HCT116 (cell line): ENCODE measurements at regions not wholly inside any gene's neighbourhood (a gene's known extent, or its start where the extent isn't known, plus 50 kb on each side); places are given as distances from the start of the nearest gene placed in this dataset.

Source experiments
- ATAC-seq: fragments of 200-7000 bp; cut with Tn5 transposase; 2 replicates; pipeline ENCODE4 v1.9.1; 2020; ENCODE audit warnings: mild to moderate bottlenecking, moderate library complexity
- BruUV-seq: library from RNA; stranded (reverse); fragments of 400-500 nt; replicated peaks from 2 replicates; lab custom pipeline; 2021; lab: Mats Ljungman, UMichigan
- CTCF ChIA-PET: fragments of 300-600 bp; sonication (Branson Sonifier 250); formaldehyde crosslinking; loops from one replicate; lab custom pipeline; 2021; ENCODE audit warnings: antibody characterized with exemption; lab: Charles Lee
- POLR2A ChIA-PET: fragments of 300-600, 350-600 bp; sonication (Branson Sonifier 250); formaldehyde crosslinking; loops from one replicate; lab custom pipeline; 2021; ENCODE audit warnings: antibody characterized with exemption; lab: Charles Lee
- RAD21 ChIA-PET, 2 experiments: fragments of 300-600 bp; sonication (Branson Sonifier 250); formaldehyde crosslinking; loops; one replicate each; lab custom pipeline; 2023; ENCODE audit warnings: low total read pairs in 2 of 2; ENCODE audit not compliant: uncharacterized antibody in 2 of 2, unreplicated experiment in 2 of 2, low non-redundant PET in 1 of 2; lab: Charles Lee
- DNase-seq: peaks from one replicate; pipeline ENCODE4 v3.0.0-alpha.2; 2010; ENCODE audit warnings: low read depth, low spot score
- H2AFZ ChIP-seq: fragments of 200-600 bp; shearing (Covaris generic), sonication (generic); 2 replicates; pipeline ENCODE4 v1.6.1; 2017; ENCODE audit warnings: low read depth, mixed run types, mixed read lengths, antibody characterized with exemption, low read length; ENCODE audit not compliant: poor library complexity, severe bottlenecking
- H3K27ac ChIP-seq: 2 replicates; pipeline ENCODE4 v1.5.1; 2012; ENCODE audit warnings: low read depth, low read length
- H3K27me3 ChIP-seq: fragments of 200-600 bp; sonication (generic); 2 replicates; pipeline ENCODE4 v1.6.1; 2016; ENCODE audit warnings: mixed run types, low read length, mixed read lengths; ENCODE audit not compliant: insufficient read depth
- H3K36me3 ChIP-seq, 2 experiments: fragments of 200-500 bp in 1 of 2; fragments of 200-600 bp in 1 of 2; sonication (Bioruptor generic) in 1 of 2; sonication (generic) in 1 of 2; 2 replicates each; pipeline versions ENCODE4 v1.5.1 to v1.6.1; 2014 to 2016; ENCODE audit warnings: low read length in 2 of 2, inconsistent platforms in 1 of 2, mixed read lengths in 1 of 2, mixed run types in 1 of 2; ENCODE audit not compliant: insufficient read depth in 2 of 2, control insufficient read depth in 1 of 2
- H3K4me1 ChIP-seq, 2 experiments: fragments of 200-600 bp in 1 of 2; sonication (generic) in 1 of 2; 2 replicates each; pipeline versions ENCODE4 v1.5.1 to v1.6.1; 2012 to 2017; ENCODE audit warnings: low read length in 2 of 2, inconsistent platforms in 1 of 2, mild to moderate bottlenecking in 1 of 2, mixed read lengths in 1 of 2, mixed run types in 1 of 2, moderate library complexity in 1 of 2; ENCODE audit not compliant: insufficient read depth in 2 of 2, control insufficient read depth in 1 of 2
- H3K4me2 ChIP-seq: fragments of 200-600 bp; sonication (generic); 2 replicates; pipeline ENCODE4 v1.6.1; 2017; ENCODE audit warnings: mixed run types, low read length, mixed read lengths
- H3K4me3 ChIP-seq, 2 experiments: fragments of 200-600 bp in 1 of 2; sonication (generic) in 1 of 2; replicated peaks in 1 of 2; 2 replicates each; pipeline ENCODE4 v1.5.1; 2011 to 2016; ENCODE audit warnings: low read length in 2 of 2, control low read depth in 1 of 2, low read depth in 1 of 2, mild to moderate bottlenecking in 1 of 2, mixed read lengths in 1 of 2, mixed run types in 1 of 2
- H3K79me2 ChIP-seq: fragments of 200-600 bp; sonication (generic); 2 replicates; pipeline ENCODE4 v1.6.1; 2017; ENCODE audit warnings: mild to moderate bottlenecking, mixed run types, low read length, moderate library complexity, mixed read lengths; ENCODE audit not compliant: insufficient read depth
- H3K9ac ChIP-seq: fragments of 200-600 bp; sonication (generic); 2 replicates; pipeline ENCODE4 v1.6.1; 2016; ENCODE audit warnings: low read length, mixed read lengths
- H3K9me2 ChIP-seq: fragments of 200-600 bp; sonication (generic), shearing (Covaris generic); 2 replicates; pipeline ENCODE4 v1.6.1; 2017; ENCODE audit warnings: mixed run types, mild to moderate bottlenecking, moderate library complexity; ENCODE audit not compliant: insufficient read depth
- H3K9me3 ChIP-seq, 2 experiments: fragments of 200-500 bp in 1 of 2; fragments of 200-600 bp in 1 of 2; sonication (Bioruptor generic) in 1 of 2; sonication (generic) in 1 of 2; 2 replicates each; pipeline ENCODE4 v1.6.1; 2014 to 2017; ENCODE audit warnings: low read length in 2 of 2, mixed read lengths in 2 of 2, inconsistent platforms in 1 of 2, low read depth in 1 of 2, mild to moderate bottlenecking in 1 of 2, mixed run types in 1 of 2, moderate library complexity in 1 of 2; ENCODE audit not compliant: control insufficient read depth in 1 of 2, insufficient read depth in 1 of 2
- H4K20me1 ChIP-seq: fragments of 200-600 bp; sonication (generic), shearing (Covaris generic); 2 replicates; pipeline ENCODE4 v1.6.1; 2017; ENCODE audit warnings: mixed run types, mild to moderate bottlenecking, moderate library complexity; ENCODE audit not compliant: insufficient read depth
- CBX3 ChIP-seq: IDR thresholded peaks from 2 replicates; pipeline ENCODE4 v1.6.1; 2012; ENCODE audit warnings: low read depth
- CEBPB ChIP-seq: IDR thresholded peaks from 2 replicates; pipeline ENCODE4 v1.6.1; 2012; ENCODE audit warnings: low read depth
- EGR1 ChIP-seq: IDR thresholded peaks from 2 replicates; pipeline ENCODE4 v1.6.1; 2012; ENCODE audit warnings: low read depth
- EZH2 ChIP-seq: fragments of 200-600 bp; sonication (generic); IDR thresholded peaks from 2 replicates; pipeline ENCODE4 v1.6.1; 2017; ENCODE audit warnings: antibody characterized with exemption, mixed run types
- JUND ChIP-seq: IDR thresholded peaks from 2 replicates; pipeline ENCODE4 v1.6.1; 2012
- RAD21 ChIP-seq: IDR thresholded peaks from 2 replicates; pipeline ENCODE4 v1.6.1; 2012; ENCODE audit warnings: low read depth, mild to moderate bottlenecking
- SP1 ChIP-seq: IDR thresholded peaks from 2 replicates; pipeline ENCODE4 v1.6.1; 2012; ENCODE audit warnings: low read depth
- ZFX ChIP-seq: fragments of 450-650 bp; IDR thresholded peaks from 2 replicates; pipeline ENCODE4 v1.6.1; 2017
- intact Hi-C: fragments of 100-400 bp; cut with micrococcal nuclease; formaldehyde crosslinking; loops from 2 replicates; pipeline ENCODE4 v1.10.0; 2022
- TF ChIP-seq, protein P1 (sequence below): IDR thresholded peaks from 2 replicates; pipeline ENCODE4 v1.6.1; 2012

DNA sequence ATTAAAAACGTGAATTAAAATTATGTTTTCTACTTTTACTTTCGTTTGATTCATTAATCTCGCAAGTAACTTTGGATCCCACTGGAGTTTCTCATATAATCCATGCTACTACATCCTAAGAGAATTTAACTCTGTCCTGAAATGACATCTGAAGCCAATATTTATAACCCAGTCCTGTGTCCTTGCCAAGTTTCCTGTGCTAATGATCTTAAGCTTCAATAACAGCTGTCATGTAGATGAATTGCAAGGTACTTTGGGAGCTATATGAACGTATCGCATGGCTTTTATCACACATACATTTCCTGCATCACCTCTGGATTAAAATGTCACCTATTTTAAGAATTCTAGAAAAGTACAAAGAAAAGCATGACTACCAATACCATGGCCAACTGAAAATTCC lies 833.8 kb upstream of the CITED2 start (continued):
- TF ChIP-seq ZFX, result no peak
- TF ChIP-seq EZH2, result no peak

- H3K9me3 ChIP-seq, result no peaks in the 10 kb centered on the region
- no peak overlapping the region for H3K4me3 ChIP-seq
- H3K79me2 ChIP-seq, result no peaks in the 10 kb centered on the region
- RAD21 ChIA-PET, result no interaction called here
- DNase-seq (no peak), ATAC-seq (no peak)
- intact Hi-C loops, result no loop called here
- no peaks in the 10 kb centered on the region for H3K9me2 ChIP-seq
- BruUV-seq, result no TSS peak
- no peak overlapping the region for H3K9ac ChIP-seq
- POLR2A ChIA-PET, result no interaction called here
- CTCF ChIA-PET, result no interaction called here
- H3K4me2 ChIP-seq, result no peak overlapping the region
- H3K36me3 ChIP-seq, result no peaks in the 10 kb centered on the region
- no peak for TF ChIP-seq CEBPB
- TF ChIP-seq SP1, result no peak
- no peak for TF ChIP-seq ZFX
- no peak for TF ChIP-seq RAD21
- no peak for TF ChIP-seq JUND
- no peaks in the 10 kb centered on the region for H4K20me1 ChIP-seq
- no peaks in the 10 kb centered on the region for H3K27me3 ChIP-seq
- no peak overlapping the region for H2AFZ ChIP-seq
- H3K4me1 ChIP-seq, result no peaks in the 10 kb centered on the region
- no peak overlapping the region for H3K27ac ChIP-seq
Measured at GRCh38 chr6:140205795-140206593, 831.5 kb upstream of the CITED2 start.

DNA sequence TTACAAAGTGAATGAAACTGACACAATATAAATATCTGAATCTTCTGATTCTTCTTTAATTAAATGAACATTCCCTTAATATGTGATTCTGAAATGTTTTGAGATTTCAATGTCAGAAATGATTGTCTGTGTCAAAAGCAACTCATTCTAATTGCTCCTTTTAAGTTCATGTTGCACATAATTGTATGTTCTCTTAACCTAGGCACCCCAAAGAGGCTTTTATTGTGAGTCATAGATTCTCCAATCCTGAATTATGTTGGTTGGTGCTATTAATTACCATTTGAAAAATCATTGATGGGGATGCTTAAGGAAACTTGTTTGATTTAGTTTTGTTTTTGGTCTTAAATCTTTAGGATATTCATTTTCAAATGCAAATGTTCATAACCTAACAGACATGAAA lies 829.7 kb upstream of the CITED2 start:
- ATAC-seq (no peak), DNase-seq (no peak)
- CTCF ChIA-PET, result no interaction called here
- no TSS peak for BruUV-seq
- no peaks in the 10 kb centered on the region for H3K9me3 ChIP-seq
- RAD21 ChIA-PET, result no interaction called here
- intact Hi-C loops, result no loop called here
- no peaks in the 10 kb centered on the region for H3K36me3 ChIP-seq
- no peak overlapping the region for H3K4me2 ChIP-seq
- no peaks in the 10 kb centered on the region for H3K27me3 ChIP-seq
- no peak overlapping the region for H2AFZ ChIP-seq
- H3K9me2 ChIP-seq, result no peaks in the 10 kb centered on the region
- H3K4me3 ChIP-seq, result no peak overlapping the region
- H3K4me1 ChIP-seq, result no peaks in the 10 kb centered on the region
- H3K9ac ChIP-seq, result no peak overlapping the region
- no peaks in the 10 kb centered on the region for H3K79me2 ChIP-seq
- TF ChIP-seq CBX3, result no peak
- no peak for TF ChIP-seq JUND
- TF ChIP-seq CEBPB, result no peak
- no peak for TF ChIP-seq ZFX
- TF ChIP-seq, protein P1, sequence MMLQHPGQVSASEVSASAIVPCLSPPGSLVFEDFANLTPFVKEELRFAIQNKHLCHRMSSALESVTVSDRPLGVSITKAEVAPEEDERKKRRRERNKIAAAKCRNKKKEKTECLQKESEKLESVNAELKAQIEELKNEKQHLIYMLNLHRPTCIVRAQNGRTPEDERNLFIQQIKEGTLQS, result no peak
- no peak for TF ChIP-seq SP1
- no peak for TF ChIP-seq EGR1
- no peaks in the 10 kb centered on the region for H4K20me1 ChIP-seq
- POLR2A ChIA-PET, result no interaction called here
- H3K27ac ChIP-seq, result no peak overlapping the region
